K562 (cell line): ENCODE measurements at regions not wholly inside any gene's neighbourhood (a gene's known extent, or its start where the extent isn't known, plus 50 kb on each side); places are given as distances from the start of the nearest gene placed in this dataset.

Experiments used
- ATAC-seq: fragments of 200-7000 bp; cut with Tn5 transposase; 3 replicates; pipeline ENCODE4 v1.9.1; 2020; ENCODE audit warnings: moderate library complexity
- BruUV-seq: library from RNA; stranded (reverse); fragments of 400-500 nt; replicated peaks from 2 replicates; lab custom pipeline; 2021; lab: Mats Ljungman, UMichigan
- CTCF ChIA-PET: fragments of 300-600 bp; formaldehyde crosslinking; extraction: SDS; loops from one replicate; lab custom pipeline; 2021; ENCODE audit warnings: low intra/inter-chr PET ratio; lab: Yijun Ruan, JAX
- POLR2A ChIA-PET: fragments of 300-600, 350-650 bp; sonication (Branson Sonifier 250); formaldehyde crosslinking; extraction: SDS; loops from one replicate; lab custom pipeline; 2021; ENCODE audit warnings: antibody characterized with exemption, inconsistent platforms; lab: Yijun Ruan, JAX
- DNase-seq, 4 experiments: peaks; one replicate each; pipeline versions ENCODE4 v3.0.0 to v3.0.0-alpha.2; 2011 to 2018; ENCODE audit warnings: low spot score in 3 of 4, mixed read lengths in 3 of 4; ENCODE audit errors: extremely low read depth in 1 of 4
- FAIRE-seq: peaks from 2 replicates; lab custom pipeline; 2011; peaks lifted over from hg19 to GRCh38; lab: Jason Lieb, UNC
- H2AFZ ChIP-seq: 2 replicates; pipeline ENCODE4 v1.6.0; 2011; ENCODE audit warnings: low read depth, low read length, control low read depth, inconsistent platforms
- H3K27ac ChIP-seq: fragments of 200-600 bp; 3 replicates; pipeline ENCODE4 v1.8.0; 2011; ENCODE audit warnings: low read depth, mild to moderate bottlenecking, control low read depth, inconsistent platforms, low read length, moderate library complexity, mixed read lengths; ENCODE audit errors: extremely low read depth
- H3K27me3 ChIP-seq, 2 experiments: fragments of 300-600 bp in 1 of 2; 2 replicates in 1 of 2; 3 replicates in 1 of 2; pipeline versions ENCODE4 v1.6.0 to v1.8.0; 2011; ENCODE audit warnings: inconsistent platforms in 2 of 2, low read length in 2 of 2, mild to moderate bottlenecking in 1 of 2, mixed read lengths in 1 of 2, moderate library complexity in 1 of 2; ENCODE audit not compliant: control insufficient read depth in 2 of 2, insufficient read depth in 2 of 2
- H3K36me3 ChIP-seq: fragments of 300-600 bp; 3 replicates; pipeline ENCODE4 v1.8.0; 2011; ENCODE audit warnings: mild to moderate bottlenecking, low read length, inconsistent platforms; ENCODE audit not compliant: control insufficient read depth, insufficient read depth
- H3K4me1 ChIP-seq, 2 experiments: fragments of 200-600 bp in 1 of 2; replicated peaks in 1 of 2; 2 replicates in 1 of 2; 3 replicates in 1 of 2; pipeline versions ENCODE4 v1.5.1 to v1.8.0; 2011; ENCODE audit warnings: inconsistent platforms in 2 of 2, low read length in 2 of 2, mild to moderate bottlenecking in 1 of 2, mixed read lengths in 1 of 2, moderate library complexity in 1 of 2; ENCODE audit not compliant: control insufficient read depth in 2 of 2, insufficient read depth in 2 of 2
- H3K4me2 ChIP-seq: 2 replicates; pipeline ENCODE4 v1.6.1; 2011; ENCODE audit warnings: low read length, control low read depth, inconsistent platforms, mixed read lengths; ENCODE audit not compliant: insufficient read depth
- H3K4me3 ChIP-seq: fragments of 200-600 bp; sonication (generic), shearing (Covaris generic); 2 replicates; pipeline ENCODE4 v1.5.1; 2016; ENCODE audit warnings: control low read depth, inconsistent platforms
- H3K79me2 ChIP-seq: fragments of 200-600 bp; 3 replicates; pipeline ENCODE4 v1.8.0; 2011; ENCODE audit warnings: low read length, inconsistent platforms; ENCODE audit not compliant: control insufficient read depth, insufficient read depth
- H3K9ac ChIP-seq, 2 experiments: 2 replicates each; pipeline versions ENCODE4 v1.6.0 to v1.6.1; 2011; ENCODE audit warnings: low read depth in 2 of 2, low read length in 2 of 2, control low read depth in 1 of 2, inconsistent platforms in 1 of 2, mild to moderate bottlenecking in 1 of 2, mixed read lengths in 1 of 2; ENCODE audit not compliant: insufficient read depth in 1 of 2
- H3K9me1 ChIP-seq: one replicate; pipeline ENCODE4 v1.6.0; 2011; ENCODE audit warnings: inconsistent platforms, mild to moderate bottlenecking, low read length, moderate library complexity; ENCODE audit not compliant: control insufficient read depth, insufficient read depth
- H3K9me3 ChIP-seq: replicated peaks from 2 replicates; pipeline ENCODE4 v1.5.1; 2011; ENCODE audit warnings: low read depth, low read length, inconsistent platforms; ENCODE audit not compliant: control insufficient read depth, insufficient read depth
- H4K20me1 ChIP-seq: replicated peaks from 2 replicates; pipeline ENCODE4 v1.6.1; 2011; ENCODE audit warnings: low read length, inconsistent platforms, mixed read lengths; ENCODE audit not compliant: control insufficient read depth, insufficient read depth
- ARID1B ChIP-seq: fragments of 450-650 bp; IDR thresholded peaks from 2 replicates; pipeline ENCODE4 v1.6.1; 2016; ENCODE audit warnings: antibody characterized with exemption, mild to moderate bottlenecking, inconsistent platforms
- ARNT ChIP-seq, 2 experiments: fragments of 450-650 bp; IDR thresholded peaks; 2 replicates each; pipeline ENCODE4 v1.6.1; 2016; ENCODE audit warnings: mild to moderate bottlenecking in 1 of 2
- BHLHE40 ChIP-seq: IDR thresholded peaks from 2 replicates; pipeline ENCODE4 v1.6.1; 2011; ENCODE audit warnings: low read length, improper control_type of control experiment
- FOXP1 ChIP-seq: sonication (generic); formaldehyde crosslinking; IDR thresholded peaks from 2 replicates; pipeline ENCODE4 v1.8.0; 2022; ENCODE audit warnings: mild to moderate bottlenecking, missing genetic modification reagents
- GABPB2 ChIP-seq: fragments of 250-450 bp; sonication (Bioruptor Pico); conservative IDR thresholded peaks from 2 replicates; pipeline ENCODE4 v1.5.1; 2021; ENCODE audit warnings: mild to moderate bottlenecking
- HMG20A ChIP-seq: fragments of 450-650 bp; formaldehyde crosslinking; conservative IDR thresholded peaks from 2 replicates; pipeline ENCODE4 v1.4.0; 2020; ENCODE audit warnings: mild to moderate bottlenecking, mixed read lengths
- MCM5 ChIP-seq: fragments of 450-650 bp; IDR thresholded peaks from 2 replicates; pipeline ENCODE4 v1.6.1; 2016; ENCODE audit warnings: low read depth
- MEIS2 ChIP-seq: fragments of 450-650 bp; IDR thresholded peaks from 2 replicates; pipeline ENCODE4 v1.6.1; 2014; ENCODE audit warnings: mild to moderate bottlenecking; ENCODE audit not compliant: partially characterized antibody
- NBN ChIP-seq: fragments of 450-650 bp; IDR thresholded peaks from 2 replicates; pipeline ENCODE4 v1.6.1; 2016; ENCODE audit warnings: low read depth, mild to moderate bottlenecking
- RBM15 ChIP-seq: fragments of 200-400 bp; formaldehyde crosslinking; IDR thresholded peaks from 2 replicates; pipeline ENCODE4 v1.6.1; 2018; ENCODE audit warnings: mild to moderate bottlenecking, low read length, moderate library complexity; ENCODE audit not compliant: insufficient read depth
- RBM17 ChIP-seq: fragments of 200-400 bp; formaldehyde crosslinking; IDR thresholded peaks from 2 replicates; pipeline ENCODE4 v1.6.1; 2017; ENCODE audit warnings: low read depth, mild to moderate bottlenecking, low read length, borderline replicate concordance
- STAG1 ChIP-seq: sonication (generic); formaldehyde crosslinking; IDR thresholded peaks from 2 replicates; pipeline ENCODE4 v1.5.0; 2020; ENCODE audit warnings: missing genetic modification reagents, borderline replicate concordance
- TAF7 ChIP-seq: fragments of 450-650 bp; IDR thresholded peaks from 2 replicates; pipeline ENCODE4 v1.6.1; 2016; ENCODE audit warnings: missing genetic modification characterization, missing compliant biosample characterization
- TCF7L2 ChIP-seq: fragments of 150-350 bp; IDR thresholded peaks from 2 replicates; pipeline ENCODE4 v1.6.1; 2016; ENCODE audit warnings: low read depth, mild to moderate bottlenecking, low read length, moderate library complexity
- ZNF76 ChIP-seq: fragments of 250-450 bp; sonication (Bioruptor Pico); IDR thresholded peaks from 2 replicates; pipeline ENCODE4 v1.4.0; 2020; ENCODE audit warnings: mild to moderate bottlenecking, moderate library complexity, borderline replicate concordance
- WGBS: fragments of 100-300 bp; shearing (Covaris generic); methylation state at CpG from one replicate; pipeline ENCODE4 v1.1.6; 2016; ENCODE audit warnings: low coverage, mixed read lengths; ENCODE audit not compliant: insufficient coverage; ENCODE audit errors: missing lambda C conversion rate; 5-methylcytosine and 5-hydroxymethylcytosine counted together
- in situ Hi-C: fragments of 300-500 bp; cut with MboI; formaldehyde crosslinking; loops from 4 replicates; pipeline ENCODE4 v1.15.0; 2018; ENCODE audit warnings: inconsistent platforms, mixed read lengths
- intact Hi-C: fragments of 100-400 bp; cut with micrococcal nuclease; formaldehyde crosslinking; loops from 2 replicates; pipeline ENCODE4 v1.14.2; 2022
- TF ChIP-seq, protein P1 (sequence below): IDR thresholded peaks from 3 replicates; pipeline ENCODE4 v1.6.1; 2011; ENCODE audit warnings: borderline replicate concordance, mild to moderate bottlenecking; ENCODE audit not compliant: insufficient read length, insufficient read depth
- TF ChIP-seq, protein P2 (sequence below): sonication (generic); formaldehyde crosslinking; IDR thresholded peaks from 2 replicates; pipeline ENCODE4 v1.8.0; 2022; ENCODE audit warnings: mild to moderate bottlenecking, missing genetic modification reagents

DNA sequence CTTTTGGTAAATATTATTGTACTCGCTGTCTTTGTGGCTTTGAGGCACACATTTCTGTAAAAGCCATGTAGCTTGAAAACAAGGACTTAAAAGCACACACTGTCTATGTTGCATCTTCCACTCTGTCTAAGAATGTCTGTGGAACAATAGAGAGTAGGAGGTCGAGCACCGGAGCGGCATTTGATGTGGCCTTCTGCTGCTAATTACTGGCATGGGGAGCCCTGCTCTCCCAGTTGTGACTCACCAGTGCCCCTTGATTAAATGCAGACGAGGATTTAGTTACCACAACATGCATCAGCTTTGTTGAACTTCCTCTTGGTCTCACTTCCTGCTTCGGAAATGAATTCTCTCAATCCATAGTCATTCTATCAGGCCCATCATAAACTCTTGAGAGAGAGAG lies 680.7 kb upstream of the SLC35B3 start:
- Histone ChIP-seq H2AFZ (no peak overlapping the region), H3K4me2 (no peak overlapping the region), H3K27ac (no peak overlapping the region), H4K20me1 (no peaks in the 10 kb centered on the region), H3K4me1 (no peaks in the 10 kb centered on the region), H3K4me3 (no peak overlapping the region), H3K36me3 (no peaks in the 10 kb centered on the region), H3K79me2 (no peaks in the 10 kb centered on the region), H3K9ac (no peak overlapping the region), H3K9me1 (no peaks in the 10 kb centered on the region), H3K27me3 (no peaks in the 10 kb centered on the region), H3K9me3 (no peaks in the 10 kb centered on the region; the same call in 1 of the 2 replicates)
- ChIA-PET CTCF (no interaction called here), POLR2A (no interaction called here)
- in situ Hi-C loops (no loop called here), intact Hi-C loops (no loop called here)
- DNase-seq (no peak), FAIRE-seq (no peak), ATAC-seq (no peak)
- BruUV-seq: no TSS peak
- 1% methylated on average over 6 of the region's 6 CpGs for whole genome bisulfite sequencing
- TF ChIP-seq ZNF76 (CRISPR knock-in tag) (no peak), GABPB2 (CRISPR knock-in tag) (no peak), MEIS2 (no peak), RBM15 (no peak), TAF7 (tag) (no peak), ARID1B (no peak)

DNA sequence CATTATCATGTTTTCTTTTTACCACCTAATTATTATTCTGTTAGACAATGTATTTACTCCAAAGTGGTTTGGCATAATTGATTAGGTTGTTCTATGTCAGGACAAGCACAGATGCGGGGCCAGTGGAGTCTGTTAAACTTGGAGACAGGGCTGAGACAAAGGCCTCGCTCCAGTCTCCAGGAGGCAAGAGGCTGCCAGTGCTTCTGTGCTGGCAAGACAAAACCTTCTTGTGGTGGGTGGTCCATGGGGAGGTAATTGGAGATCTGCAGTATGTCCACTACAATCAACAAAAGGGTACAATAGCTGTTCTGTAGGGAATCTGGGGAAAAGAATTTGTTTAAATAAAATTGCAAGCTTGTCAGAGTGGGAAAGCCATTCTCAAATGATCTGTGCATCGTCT lies 677.2 kb upstream of the SLC35B3 start:
- DNase-seq (no peak), ATAC-seq (no peak), FAIRE-seq (no peak)
- no peak overlapping the region for H3K9ac ChIP-seq
- WGBS: 2% methylated on average over 3 of the region's 3 CpGs
- intact Hi-C loops (no loop called here), in situ Hi-C loops (no loop called here)
- no peaks in the 10 kb centered on the region for H3K79me2 ChIP-seq
- H3K4me1 ChIP-seq: no peaks in the 10 kb centered on the region
- CTCF ChIA-PET: no interaction called here
- no peak overlapping the region for H3K27ac ChIP-seq
- H4K20me1 ChIP-seq: no peaks in the 10 kb centered on the region
- H3K9me3 ChIP-seq: 0 out of 2 replicates have a peak, but pooled peaks cover 1% of the 10 kb centered on the region
- no TSS peak for BruUV-seq
- no peaks in the 10 kb centered on the region for H3K27me3 ChIP-seq
- no peak overlapping the region for H3K4me3 ChIP-seq
- no peaks in the 10 kb centered on the region for H3K36me3 ChIP-seq
- no peak overlapping the region for H3K4me2 ChIP-seq
- no peaks in the 10 kb centered on the region for H3K9me1 ChIP-seq
- no peak overlapping the region for H2AFZ ChIP-seq
- POLR2A ChIA-PET: no interaction called here
- TF ChIP-seq, protein P1, sequence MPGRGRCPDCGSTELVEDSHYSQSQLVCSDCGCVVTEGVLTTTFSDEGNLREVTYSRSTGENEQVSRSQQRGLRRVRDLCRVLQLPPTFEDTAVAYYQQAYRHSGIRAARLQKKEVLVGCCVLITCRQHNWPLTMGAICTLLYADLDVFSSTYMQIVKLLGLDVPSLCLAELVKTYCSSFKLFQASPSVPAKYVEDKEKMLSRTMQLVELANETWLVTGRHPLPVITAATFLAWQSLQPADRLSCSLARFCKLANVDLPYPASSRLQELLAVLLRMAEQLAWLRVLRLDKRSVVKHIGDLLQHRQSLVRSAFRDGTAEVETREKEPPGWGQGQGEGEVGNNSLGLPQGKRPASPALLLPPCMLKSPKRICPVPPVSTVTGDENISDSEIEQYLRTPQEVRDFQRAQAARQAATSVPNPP: no peak
- TF ChIP-seq RBM17 (no peak), FOXP1 (no peak), TCF7L2 (no peak), STAG1 (CRISPR knock-in tag) (no peak), BHLHE40 (no peak), HMG20A (CRISPR knock-in tag) (no peak), NBN (no peak), MCM5 (no peak), ARNT (IDR thresholded peaks at IDR 0.05) (no peak)
- TF ChIP-seq, protein P2, sequence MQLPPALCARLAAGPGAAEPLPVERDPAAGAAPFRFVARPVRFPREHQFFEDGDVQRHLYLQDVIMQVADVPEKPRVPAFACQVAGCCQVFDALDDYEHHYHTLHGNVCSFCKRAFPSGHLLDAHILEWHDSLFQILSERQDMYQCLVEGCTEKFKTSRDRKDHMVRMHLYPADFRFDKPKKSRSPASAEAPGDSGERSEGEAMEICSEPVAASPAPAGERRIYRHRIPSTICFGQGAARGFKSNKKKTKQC (CRISPR knock-in tag): no peak
